ENCODE measurements at regions not wholly inside any gene's neighbourhood (a gene's known extent, or its start where the extent isn't known, plus 50 kb on each side); places are given as distances from the start of the nearest gene placed in this dataset.
"Not testable (repeated sequence)": the region's sequence is repeated elsewhere in the genome, so short reads cannot be mapped to it uniquely, and the experiment has no call there.

GRCh38 chr13:52213920-52214319, 54.5 kb upstream of the NEK3 start:
- not testable (repeated sequence) for DNase-seq, H3K4me1 Mint-ChIP-seq, H3K4me3 Mint-ChIP-seq, H3K36me3 Mint-ChIP-seq, H3K9me3 Mint-ChIP-seq, H3K27ac Mint-ChIP-seq
- peaks cover 33% of the 10 kb centered on the region for H3K27me3 Mint-ChIP-seq

- H3K27me3 Mint-ChIP-seq, result peaks cover 33% of the 10 kb centered on the region
- H3K9me3 Mint-ChIP-seq, H3K36me3 Mint-ChIP-seq, H3K4me3 Mint-ChIP-seq, H3K4me1 Mint-ChIP-seq, H3K27ac Mint-ChIP-seq, DNase-seq: not testable (repeated sequence)
Observed at GRCh38 chr13:52212886-52213285, 53.5 kb upstream of the NEK3 start.

GRCh38 chr13:52211416-52211776, 52.0 kb upstream of the NEK3 start:
- not testable (repeated sequence) for H3K4me1 Mint-ChIP-seq, H3K9me3 Mint-ChIP-seq, H3K4me3 Mint-ChIP-seq, H3K27ac Mint-ChIP-seq, H3K36me3 Mint-ChIP-seq, DNase-seq
- peaks cover 25% of the 10 kb centered on the region for H3K27me3 Mint-ChIP-seq

- not testable (repeated sequence) for H3K4me1 Mint-ChIP-seq, H3K27ac Mint-ChIP-seq, H3K36me3 Mint-ChIP-seq, H3K9me3 Mint-ChIP-seq, H3K4me3 Mint-ChIP-seq, DNase-seq
- peaks cover 19% of the 10 kb centered on the region for H3K27me3 Mint-ChIP-seq
Observed at GRCh38 chr13:52210564-52211415, 51.4 kb upstream of the NEK3 start.
